GM12878 (cell line): ENCODE measurements at regions not wholly inside any gene's neighbourhood (a gene's known extent, or its start where the extent isn't known, plus 50 kb on each side); places are given as distances from the start of the nearest gene placed in this dataset.
"Not testable (repeated sequence)": the region's sequence is repeated elsewhere in the genome, so short reads cannot be mapped to it uniquely, and the experiment has no call there.

ENCODE experiments used
- SIX5 ChIP-seq: IDR thresholded peaks from 2 replicates; pipeline ENCODE4 v1.6.1; 2011; ENCODE audit warnings: mild to moderate bottlenecking, low read depth, low read length, moderate library complexity; ENCODE audit not compliant: severe bottlenecking
- STAT1 ChIP-seq: fragments of 450-650 bp; conservative IDR thresholded peaks from 2 replicates; pipeline ENCODE4 v1.6.1; 2014; ENCODE audit warnings: antibody characterized with exemption, mild to moderate bottlenecking

- not testable (repeated sequence) for TF ChIP-seq SIX5, STAT1
Measured at GRCh38 chr15:69774258-69774657, 321.6 kb downstream of the RPLP1 start.
